IMR-90 (cell line): ENCODE measurements at regions not wholly inside any gene's neighbourhood (a gene's known extent, or its start where the extent isn't known, plus 50 kb on each side); places are given as distances from the start of the nearest gene placed in this dataset.

Experiments
- ATAC-seq: fragments of 200-7000 bp; cut with Tn5 transposase; 2 replicates; pipeline ENCODE4 v1.9.1; 2020; ENCODE audit warnings: low read depth, mild to moderate bottlenecking, moderate library complexity
- BruUV-seq: library from RNA; stranded (reverse); fragments of 400-500 nt; replicated peaks from 2 replicates; lab custom pipeline; 2021; lab: Mats Ljungman, UMichigan
- CTCF ChIA-PET: fragments of 300-600 bp; formaldehyde crosslinking; extraction: SDS; loops from one replicate; lab custom pipeline; 2021; ENCODE audit warnings: antibody characterized with exemption; lab: Yijun Ruan, JAX
- POLR2A ChIA-PET: fragments of 300-600 bp; sonication (Branson Sonifier 250); formaldehyde crosslinking; loops from one replicate; lab custom pipeline; 2022; ENCODE audit warnings: antibody characterized with exemption; ENCODE audit not compliant: unreplicated experiment; lab: Charles Lee
- DNase-seq: peaks from one replicate; pipeline ENCODE4 v3.0.0; 2013
- H2AFZ ChIP-seq: replicated peaks from 2 replicates; pipeline ENCODE3; 2013; ENCODE audit warnings: low read length, mild to moderate bottlenecking; ENCODE audit not compliant: poor library complexity
- H2AK5ac ChIP-seq: 2 replicates; pipeline ENCODE4 v1.6.1; 2013; ENCODE audit warnings: low read depth, low read length, inconsistent platforms
- H2AK9ac ChIP-seq: replicated peaks from 2 replicates; pipeline ENCODE3; 2013; ENCODE audit warnings: mild to moderate bottlenecking, low read depth, low read length, moderate library complexity; ENCODE audit not compliant: poor library complexity
- H2BK120ac ChIP-seq: 2 replicates; pipeline ENCODE4 v1.6.1; 2013; ENCODE audit warnings: low read depth, low read length, inconsistent platforms
- H2BK15ac ChIP-seq: 3 replicates; pipeline ENCODE4 v1.6.1; 2013; ENCODE audit warnings: low read depth, low read length, inconsistent platforms
- H2BK20ac ChIP-seq: 2 replicates; pipeline ENCODE4 v1.6.1; 2013; ENCODE audit warnings: low read depth, mild to moderate bottlenecking, inconsistent platforms, low read length, moderate library complexity
- H2BK5ac ChIP-seq: 2 replicates; pipeline ENCODE4 v1.6.1; 2013; ENCODE audit warnings: mild to moderate bottlenecking, low read depth, low read length, inconsistent platforms; ENCODE audit not compliant: poor library complexity, severe bottlenecking
- H3K14ac ChIP-seq: replicated peaks from 2 replicates; pipeline ENCODE4 v1.6.1; 2013; ENCODE audit warnings: low read depth, low read length, inconsistent platforms
- H3K18ac ChIP-seq: 2 replicates; pipeline ENCODE4 v1.6.1; 2013; ENCODE audit warnings: low read depth, low read length, control low read depth
- H3K23ac ChIP-seq: 2 replicates; pipeline ENCODE4 v1.6.1; 2013; ENCODE audit warnings: low read depth, low read length, inconsistent platforms
- H3K27ac ChIP-seq: 2 replicates; pipeline ENCODE4 v1.5.1; 2013; ENCODE audit warnings: mild to moderate bottlenecking, control low read depth, low read length; ENCODE audit not compliant: insufficient read depth
- H3K27me3 ChIP-seq: 2 replicates; pipeline ENCODE4 v1.6.1; 2013; ENCODE audit warnings: low read length; ENCODE audit not compliant: control insufficient read depth, insufficient read depth
- H3K36me3 ChIP-seq: 2 replicates; pipeline ENCODE4 v1.6.1; 2013; ENCODE audit warnings: low read length, mixed read lengths; ENCODE audit not compliant: control insufficient read depth, insufficient read depth
- H3K4ac ChIP-seq: 2 replicates; pipeline ENCODE4 v1.6.1; 2013; ENCODE audit warnings: low read depth, low read length, inconsistent platforms
- H3K4me1 ChIP-seq: 2 replicates; pipeline ENCODE4 v1.6.1; 2013; ENCODE audit warnings: low read length, mixed read lengths; ENCODE audit not compliant: control insufficient read depth, insufficient read depth
- H3K4me2 ChIP-seq: 2 replicates; pipeline ENCODE4 v1.6.1; 2013; ENCODE audit warnings: low read depth, mild to moderate bottlenecking, control low read depth, low read length, moderate library complexity
- H3K4me3 ChIP-seq: 2 replicates; pipeline ENCODE4 v1.5.1; 2013; ENCODE audit warnings: low read depth, mild to moderate bottlenecking, control low read depth, low read length, moderate library complexity; ENCODE audit not compliant: insufficient read depth
- H3K56ac ChIP-seq: 2 replicates; pipeline ENCODE4 v1.6.1; 2013; ENCODE audit warnings: low read length, inconsistent platforms; ENCODE audit not compliant: insufficient read depth; ENCODE audit errors: extremely low read depth
- H3K79me1 ChIP-seq, 2 experiments: 2 replicates each; pipeline ENCODE4 v1.6.1; 2013; ENCODE audit warnings: low read length in 2 of 2, inconsistent platforms in 1 of 2, low read depth in 1 of 2
- H3K9ac ChIP-seq: 2 replicates; pipeline ENCODE4 v1.6.1; 2013; ENCODE audit warnings: low read depth, low read length, control low read depth
- H3K9me1 ChIP-seq: 2 replicates; pipeline ENCODE4 v1.6.1; 2013; ENCODE audit warnings: low read length, inconsistent platforms; ENCODE audit not compliant: insufficient read depth
- H3K9me3 ChIP-seq: 2 replicates; pipeline ENCODE4 v1.6.1; 2013; ENCODE audit warnings: low read length; ENCODE audit not compliant: control insufficient read depth, insufficient read depth
- H4K20me1 ChIP-seq: 2 replicates; pipeline ENCODE4 v1.6.1; 2013; ENCODE audit warnings: low read length, inconsistent platforms; ENCODE audit not compliant: insufficient read depth
- H4K5ac ChIP-seq: 2 replicates; pipeline ENCODE4 v1.6.1; 2013; ENCODE audit warnings: mild to moderate bottlenecking, low read depth, low read length, control low read depth
- H4K8ac ChIP-seq, 2 experiments: 2 replicates each; pipeline ENCODE4 v1.6.1; 2013; ENCODE audit warnings: low read depth in 2 of 2, low read length in 2 of 2, control low read depth in 1 of 2, inconsistent platforms in 1 of 2
- H4K91ac ChIP-seq: 2 replicates; pipeline ENCODE4 v1.6.1; 2013; ENCODE audit warnings: low read depth, low read length, inconsistent platforms; ENCODE audit not compliant: insufficient read depth
- BHLHE40 ChIP-seq: fragments of 150-350 bp; IDR thresholded peaks from 2 replicates; pipeline ENCODE4 v1.6.1; 2016; ENCODE audit warnings: mild to moderate bottlenecking, low read depth, low read length
- CEBPB ChIP-seq: IDR thresholded peaks from 2 replicates; pipeline ENCODE4 v1.6.1; 2012; ENCODE audit warnings: low read depth, low read length, improper control_type of control experiment
- CHD1 ChIP-seq: IDR thresholded peaks from 2 replicates; pipeline ENCODE4 v1.6.1; 2012; ENCODE audit warnings: low read depth, low read length, improper control_type of control experiment
- CTCF ChIP-seq: conservative IDR thresholded peaks from 2 replicates; pipeline ENCODE4 v1.5.1; 2012; ENCODE audit warnings: mild to moderate bottlenecking, low read depth, low read length, improper control_type of control experiment
- ELK1 ChIP-seq: fragments of 150-350 bp; IDR thresholded peaks from 2 replicates; pipeline ENCODE4 v1.6.1; 2016; ENCODE audit warnings: low read depth, mild to moderate bottlenecking, low read length, moderate library complexity, borderline replicate concordance
- MAFK ChIP-seq: IDR thresholded peaks from 2 replicates; pipeline ENCODE4 v1.6.1; 2012; ENCODE audit warnings: low read depth, low read length, improper control_type of control experiment
- MAZ ChIP-seq: IDR thresholded peaks from 2 replicates; pipeline ENCODE4 v1.6.1; 2012; ENCODE audit warnings: low read depth, mild to moderate bottlenecking, low read length, improper control_type of control experiment, moderate library complexity, borderline replicate concordance
- NFE2L2 ChIP-seq: fragments of 150-350 bp; IDR thresholded peaks from 2 replicates; pipeline ENCODE4 v1.6.1; 2016; ENCODE audit warnings: low read depth, mild to moderate bottlenecking, low read length
- POLR2A ChIP-seq: IDR thresholded peaks from 2 replicates; pipeline ENCODE4 v1.6.1; 2012; ENCODE audit warnings: mild to moderate bottlenecking, low read depth, low read length
- RCOR1 ChIP-seq: IDR thresholded peaks from 2 replicates; pipeline ENCODE4 v1.6.1; 2012; ENCODE audit warnings: mild to moderate bottlenecking, low read length, improper control_type of control experiment; ENCODE audit not compliant: insufficient replicate concordance
- RFX5 ChIP-seq: IDR thresholded peaks from 2 replicates; pipeline ENCODE4 v1.8.0; 2012; ENCODE audit warnings: low read depth, mild to moderate bottlenecking, low read length, moderate library complexity
- SMC3 ChIP-seq: fragments of 150-350 bp; IDR thresholded peaks from 2 replicates; pipeline ENCODE4 v1.6.1; 2016; ENCODE audit warnings: low read depth, mild to moderate bottlenecking, antibody characterized with exemption, low read length, moderate library complexity
- WGBS, 2 experiments: methylation state at CpG; one replicate each; pipeline versions ENCODE4 v1.1.5 to v1.1.7; 2013; ENCODE audit warnings: missing lambda C conversion rate in 2 of 2; ENCODE audit not compliant: insufficient read length in 1 of 2; ENCODE audit errors: extremely low coverage in 2 of 2; 5-methylcytosine and 5-hydroxymethylcytosine counted together
- dilution Hi-C: fragments of 300-500 bp; cut with HindIII; formaldehyde crosslinking; loops from one replicate; pipeline ENCODE4 v1.14.3; 2018; ENCODE audit warnings: low sequenced_read_pairs; ENCODE audit not compliant: unreplicated experiment
- in situ Hi-C: fragments of 300-500 bp; cut with MboI; formaldehyde crosslinking; loops from 3 replicates; pipeline ENCODE4 v1.14.3; 2019; ENCODE audit warnings: low sequenced_read_pairs, inconsistent platforms, mixed read lengths
- intact Hi-C: fragments of 100-400 bp; cut with micrococcal nuclease; formaldehyde crosslinking; loops from 2 replicates; pipeline ENCODE4 v1.10.0; 2022
- TF ChIP-seq, protein P1 (sequence below): fragments of 150-350 bp; IDR thresholded peaks from 2 replicates; pipeline ENCODE4 v1.6.1; 2017; ENCODE audit warnings: mild to moderate bottlenecking, antibody characterized with exemption, low read length, low read depth

DNA sequence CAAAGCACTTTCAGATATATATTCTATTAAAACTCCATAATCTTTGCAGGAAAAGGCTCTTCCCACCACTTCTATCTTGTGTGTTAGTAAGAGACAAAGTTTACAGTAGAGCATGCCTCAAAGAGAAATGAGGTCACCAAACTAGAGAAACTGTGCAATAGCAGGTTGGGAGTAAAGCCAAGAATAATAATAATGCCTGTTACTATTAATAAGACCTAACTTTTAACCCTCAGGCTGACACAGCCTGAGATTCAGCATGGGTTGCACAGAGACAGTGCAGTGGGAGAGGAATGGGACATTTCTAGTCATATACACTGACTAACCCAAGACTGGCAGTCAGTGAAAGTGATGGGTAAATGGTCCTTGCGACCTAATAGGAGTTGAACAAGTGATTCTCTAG is 320.2 kb upstream of the NFIA start:
- Histone ChIP-seq H3K4me1 (no peaks in the 10 kb centered on the region), H3K14ac (no peak overlapping the region), H3K9ac (no peak overlapping the region), H3K56ac (no peak overlapping the region), H3K36me3 (no peaks in the 10 kb centered on the region), H2BK20ac (no peak overlapping the region), H4K8ac (no peak overlapping the region), H4K20me1 (no peaks in the 10 kb centered on the region), H3K4me2 (no peak overlapping the region), H3K27me3 (no peaks in the 10 kb centered on the region), H3K79me1 (no peaks in the 10 kb centered on the region), H2BK15ac (no peak overlapping the region), H4K91ac (no peak overlapping the region), H3K27ac (no peak overlapping the region), H3K9me1 (no peaks in the 10 kb centered on the region), H2AK9ac (no peak overlapping the region), H2BK120ac (no peak overlapping the region), H3K4ac (no peak overlapping the region), H2BK5ac (no peak overlapping the region), H2AK5ac (no peak overlapping the region), H4K5ac (no peak overlapping the region), H3K9me3 (0 out of 2 replicates have a peak, but pooled peaks cover 2% of the 10 kb centered on the region), H3K23ac (no peak overlapping the region), H2AFZ (no peak overlapping the region), H3K18ac (no peak overlapping the region), H3K4me3 (no peak overlapping the region)
- peak; percentile 21 for DNase-seq
- ATAC-seq = no peak
- ChIA-PET POLR2A (no interaction called here), CTCF (no interaction called here)
- dilution Hi-C loops = no loop called here
- WGBS, 2 experiments = no CpG with 5 or more reads among the region's 1 CpG
- intact Hi-C loops = no loop called here
- TF ChIP-seq CHD1 (no peak), CTCF (no peak), RFX5 (no peak), NFE2L2 (no peak), RCOR1 (no peak), POLR2A (no peak), CEBPB (no peak), MAZ (no peak), ELK1 (no peak), BHLHE40 (no peak), MAFK (no peak), SMC3 (no peak)
- TF ChIP-seq, protein P1, sequence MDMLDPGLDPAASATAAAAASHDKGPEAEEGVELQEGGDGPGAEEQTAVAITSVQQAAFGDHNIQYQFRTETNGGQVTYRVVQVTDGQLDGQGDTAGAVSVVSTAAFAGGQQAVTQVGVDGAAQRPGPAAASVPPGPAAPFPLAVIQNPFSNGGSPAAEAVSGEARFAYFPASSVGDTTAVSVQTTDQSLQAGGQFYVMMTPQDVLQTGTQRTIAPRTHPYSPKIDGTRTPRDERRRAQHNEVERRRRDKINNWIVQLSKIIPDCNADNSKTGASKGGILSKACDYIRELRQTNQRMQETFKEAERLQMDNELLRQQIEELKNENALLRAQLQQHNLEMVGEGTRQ = no peak
- in situ Hi-C loops = no loop called here
- no TSS peak for BruUV-seq
